IMR-90 (cell line): ENCODE measurements at regions not wholly inside any gene's neighbourhood (a gene's known extent, or its start where the extent isn't known, plus 50 kb on each side); places are given as distances from the start of the nearest gene placed in this dataset.

Source experiments
- ATAC-seq: fragments of 200-7000 bp; cut with Tn5 transposase; 2 replicates; pipeline ENCODE4 v1.9.1; 2020; ENCODE audit warnings: low read depth, mild to moderate bottlenecking, moderate library complexity
- BruUV-seq: library from RNA; stranded (reverse); fragments of 400-500 nt; replicated peaks from 2 replicates; lab custom pipeline; 2021; lab: Mats Ljungman, UMichigan
- CTCF ChIA-PET: fragments of 300-600 bp; formaldehyde crosslinking; extraction: SDS; loops from one replicate; lab custom pipeline; 2021; ENCODE audit warnings: antibody characterized with exemption; lab: Yijun Ruan, JAX
- POLR2A ChIA-PET: fragments of 300-600 bp; sonication (Branson Sonifier 250); formaldehyde crosslinking; loops from one replicate; lab custom pipeline; 2022; ENCODE audit warnings: antibody characterized with exemption; ENCODE audit not compliant: unreplicated experiment; lab: Charles Lee
- DNase-seq: peaks from one replicate; pipeline ENCODE4 v3.0.0; 2013
- H2AFZ ChIP-seq: replicated peaks from 2 replicates; pipeline ENCODE3; 2013; ENCODE audit warnings: low read length, mild to moderate bottlenecking; ENCODE audit not compliant: poor library complexity
- H2AK5ac ChIP-seq: 2 replicates; pipeline ENCODE4 v1.6.1; 2013; ENCODE audit warnings: low read depth, low read length, inconsistent platforms
- H2AK9ac ChIP-seq: replicated peaks from 2 replicates; pipeline ENCODE3; 2013; ENCODE audit warnings: mild to moderate bottlenecking, low read depth, low read length, moderate library complexity; ENCODE audit not compliant: poor library complexity
- H2BK120ac ChIP-seq: 2 replicates; pipeline ENCODE4 v1.6.1; 2013; ENCODE audit warnings: low read depth, low read length, inconsistent platforms
- H2BK15ac ChIP-seq: 3 replicates; pipeline ENCODE4 v1.6.1; 2013; ENCODE audit warnings: low read depth, low read length, inconsistent platforms
- H2BK20ac ChIP-seq: 2 replicates; pipeline ENCODE4 v1.6.1; 2013; ENCODE audit warnings: low read depth, mild to moderate bottlenecking, inconsistent platforms, low read length, moderate library complexity
- H2BK5ac ChIP-seq: 2 replicates; pipeline ENCODE4 v1.6.1; 2013; ENCODE audit warnings: mild to moderate bottlenecking, low read depth, low read length, inconsistent platforms; ENCODE audit not compliant: poor library complexity, severe bottlenecking
- H3K14ac ChIP-seq: replicated peaks from 2 replicates; pipeline ENCODE4 v1.6.1; 2013; ENCODE audit warnings: low read depth, low read length, inconsistent platforms
- H3K18ac ChIP-seq: 2 replicates; pipeline ENCODE4 v1.6.1; 2013; ENCODE audit warnings: low read depth, low read length, control low read depth
- H3K23ac ChIP-seq: 2 replicates; pipeline ENCODE4 v1.6.1; 2013; ENCODE audit warnings: low read depth, low read length, inconsistent platforms
- H3K27ac ChIP-seq: 2 replicates; pipeline ENCODE4 v1.5.1; 2013; ENCODE audit warnings: mild to moderate bottlenecking, control low read depth, low read length; ENCODE audit not compliant: insufficient read depth
- H3K27me3 ChIP-seq: 2 replicates; pipeline ENCODE4 v1.6.1; 2013; ENCODE audit warnings: low read length; ENCODE audit not compliant: control insufficient read depth, insufficient read depth
- H3K36me3 ChIP-seq: 2 replicates; pipeline ENCODE4 v1.6.1; 2013; ENCODE audit warnings: low read length, mixed read lengths; ENCODE audit not compliant: control insufficient read depth, insufficient read depth
- H3K4ac ChIP-seq: 2 replicates; pipeline ENCODE4 v1.6.1; 2013; ENCODE audit warnings: low read depth, low read length, inconsistent platforms
- H3K4me1 ChIP-seq: 2 replicates; pipeline ENCODE4 v1.6.1; 2013; ENCODE audit warnings: low read length, mixed read lengths; ENCODE audit not compliant: control insufficient read depth, insufficient read depth
- H3K4me2 ChIP-seq: 2 replicates; pipeline ENCODE4 v1.6.1; 2013; ENCODE audit warnings: low read depth, mild to moderate bottlenecking, control low read depth, low read length, moderate library complexity
- H3K4me3 ChIP-seq: 2 replicates; pipeline ENCODE4 v1.5.1; 2013; ENCODE audit warnings: low read depth, mild to moderate bottlenecking, control low read depth, low read length, moderate library complexity; ENCODE audit not compliant: insufficient read depth
- H3K56ac ChIP-seq: 2 replicates; pipeline ENCODE4 v1.6.1; 2013; ENCODE audit warnings: low read length, inconsistent platforms; ENCODE audit not compliant: insufficient read depth; ENCODE audit errors: extremely low read depth
- H3K79me1 ChIP-seq, 2 experiments: 2 replicates each; pipeline ENCODE4 v1.6.1; 2013; ENCODE audit warnings: low read length in 2 of 2, inconsistent platforms in 1 of 2, low read depth in 1 of 2
- H3K9ac ChIP-seq: 2 replicates; pipeline ENCODE4 v1.6.1; 2013; ENCODE audit warnings: low read depth, low read length, control low read depth
- H3K9me1 ChIP-seq: 2 replicates; pipeline ENCODE4 v1.6.1; 2013; ENCODE audit warnings: low read length, inconsistent platforms; ENCODE audit not compliant: insufficient read depth
- H3K9me3 ChIP-seq: 2 replicates; pipeline ENCODE4 v1.6.1; 2013; ENCODE audit warnings: low read length; ENCODE audit not compliant: control insufficient read depth, insufficient read depth
- H4K20me1 ChIP-seq: 2 replicates; pipeline ENCODE4 v1.6.1; 2013; ENCODE audit warnings: low read length, inconsistent platforms; ENCODE audit not compliant: insufficient read depth
- H4K5ac ChIP-seq: 2 replicates; pipeline ENCODE4 v1.6.1; 2013; ENCODE audit warnings: mild to moderate bottlenecking, low read depth, low read length, control low read depth
- H4K8ac ChIP-seq, 2 experiments: 2 replicates each; pipeline ENCODE4 v1.6.1; 2013; ENCODE audit warnings: low read depth in 2 of 2, low read length in 2 of 2, control low read depth in 1 of 2, inconsistent platforms in 1 of 2
- H4K91ac ChIP-seq: 2 replicates; pipeline ENCODE4 v1.6.1; 2013; ENCODE audit warnings: low read depth, low read length, inconsistent platforms; ENCODE audit not compliant: insufficient read depth
- BHLHE40 ChIP-seq: fragments of 150-350 bp; IDR thresholded peaks from 2 replicates; pipeline ENCODE4 v1.6.1; 2016; ENCODE audit warnings: mild to moderate bottlenecking, low read depth, low read length
- CEBPB ChIP-seq: IDR thresholded peaks from 2 replicates; pipeline ENCODE4 v1.6.1; 2012; ENCODE audit warnings: low read depth, low read length, improper control_type of control experiment
- CHD1 ChIP-seq: IDR thresholded peaks from 2 replicates; pipeline ENCODE4 v1.6.1; 2012; ENCODE audit warnings: low read depth, low read length, improper control_type of control experiment
- FOS ChIP-seq: fragments of 150-350 bp; IDR thresholded peaks from 2 replicates; pipeline ENCODE4 v1.6.1; 2016; ENCODE audit warnings: low read depth, low read length
- MAFK ChIP-seq: IDR thresholded peaks from 2 replicates; pipeline ENCODE4 v1.6.1; 2012; ENCODE audit warnings: low read depth, low read length, improper control_type of control experiment
- MAZ ChIP-seq: IDR thresholded peaks from 2 replicates; pipeline ENCODE4 v1.6.1; 2012; ENCODE audit warnings: low read depth, mild to moderate bottlenecking, low read length, improper control_type of control experiment, moderate library complexity, borderline replicate concordance
- MXI1 ChIP-seq: IDR thresholded peaks from 2 replicates; pipeline ENCODE4 v1.6.1; 2012; ENCODE audit warnings: low read depth, mild to moderate bottlenecking, low read length, moderate library complexity, borderline replicate concordance
- POLR2A ChIP-seq: IDR thresholded peaks from 2 replicates; pipeline ENCODE4 v1.6.1; 2012; ENCODE audit warnings: mild to moderate bottlenecking, low read depth, low read length
- SMC3 ChIP-seq: fragments of 150-350 bp; IDR thresholded peaks from 2 replicates; pipeline ENCODE4 v1.6.1; 2016; ENCODE audit warnings: low read depth, mild to moderate bottlenecking, antibody characterized with exemption, low read length, moderate library complexity
- WGBS, 2 experiments: methylation state at CpG; one replicate each; pipeline versions ENCODE4 v1.1.5 to v1.1.7; 2013; ENCODE audit warnings: missing lambda C conversion rate in 2 of 2; ENCODE audit not compliant: insufficient read length in 1 of 2; ENCODE audit errors: extremely low coverage in 2 of 2; 5-methylcytosine and 5-hydroxymethylcytosine counted together
- dilution Hi-C: fragments of 300-500 bp; cut with HindIII; formaldehyde crosslinking; loops from one replicate; pipeline ENCODE4 v1.14.3; 2018; ENCODE audit warnings: low sequenced_read_pairs; ENCODE audit not compliant: unreplicated experiment
- in situ Hi-C: fragments of 300-500 bp; cut with MboI; formaldehyde crosslinking; loops from 3 replicates; pipeline ENCODE4 v1.14.3; 2019; ENCODE audit warnings: low sequenced_read_pairs, inconsistent platforms, mixed read lengths
- intact Hi-C: fragments of 100-400 bp; cut with micrococcal nuclease; formaldehyde crosslinking; loops from 2 replicates; pipeline ENCODE4 v1.10.0; 2022
- TF ChIP-seq, protein P1 (sequence below): conservative IDR thresholded peaks from 2 replicates; pipeline ENCODE4 v1.5.1; 2012; ENCODE audit warnings: mild to moderate bottlenecking, low read depth, low read length, improper control_type of control experiment
- TF ChIP-seq, protein P2 (sequence below): fragments of 150-350 bp; IDR thresholded peaks from 2 replicates; pipeline ENCODE4 v1.6.1; 2016; ENCODE audit warnings: low read depth, mild to moderate bottlenecking, low read length, moderate library complexity, borderline replicate concordance

DNA sequence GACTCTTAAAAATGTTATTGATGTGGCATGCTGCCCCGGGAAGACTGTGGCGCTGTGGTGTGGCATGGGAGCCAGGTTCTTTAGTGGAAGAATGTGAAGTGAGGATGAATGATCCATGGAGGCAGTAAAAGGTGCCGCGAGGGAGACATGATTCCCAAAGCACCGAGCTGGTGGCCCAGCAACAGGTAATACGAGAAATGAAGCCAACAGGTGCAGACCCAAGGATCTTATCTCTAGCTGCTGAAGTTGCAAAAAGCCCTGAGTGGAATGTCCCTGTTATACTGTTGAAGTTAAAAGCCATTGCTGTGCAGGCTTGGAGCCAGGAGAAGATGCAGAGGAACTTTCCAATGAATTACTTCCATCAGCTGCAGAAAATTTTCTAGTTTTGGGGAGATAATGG lies 53.5 kb downstream of the OR2B6 start:
- in situ Hi-C loops (no loop called here), intact Hi-C loops (no loop called here), dilution Hi-C loops (no loop called here)
- H2AK9ac ChIP-seq, result no peak overlapping the region
- H2AFZ ChIP-seq, result no peak overlapping the region
- no peaks in the 10 kb centered on the region for H3K9me1 ChIP-seq
- no peak overlapping the region for H3K9ac ChIP-seq
- ATAC-seq (no peak), DNase-seq (no peak)
- H3K56ac ChIP-seq, result no peak overlapping the region
- H3K14ac ChIP-seq, result no peak overlapping the region
- CTCF ChIA-PET, result interaction anchor here (0.6 kb wide), 1 partner anchor 16 kb away, joined by 3 read pairs; no protein-coding TSS in a partner anchor
- no peak overlapping the region for H3K4me3 ChIP-seq
- no peak overlapping the region for H3K4ac ChIP-seq
- H4K5ac ChIP-seq, result no peak overlapping the region
- H4K91ac ChIP-seq, result no peak overlapping the region
- H3K36me3 ChIP-seq, result no peaks in the 10 kb centered on the region
- H2BK15ac ChIP-seq, result no peak overlapping the region
- no peak overlapping the region for H3K4me2 ChIP-seq
- H3K23ac ChIP-seq, result no peak overlapping the region
- H2AK5ac ChIP-seq, result no peak overlapping the region
- H3K9me3 ChIP-seq, result no peaks in the 10 kb centered on the region
- 58% methylated on average over 5 of the region's 6 CpGs; no CpG with 5 or more reads in 1 of the 2 experiments for WGBS, 2 experiments
- H2BK120ac ChIP-seq, result no peak overlapping the region
- H2BK5ac ChIP-seq, result no peak overlapping the region
- TF ChIP-seq CEBPB, result no peak
- TF ChIP-seq, protein P1, sequence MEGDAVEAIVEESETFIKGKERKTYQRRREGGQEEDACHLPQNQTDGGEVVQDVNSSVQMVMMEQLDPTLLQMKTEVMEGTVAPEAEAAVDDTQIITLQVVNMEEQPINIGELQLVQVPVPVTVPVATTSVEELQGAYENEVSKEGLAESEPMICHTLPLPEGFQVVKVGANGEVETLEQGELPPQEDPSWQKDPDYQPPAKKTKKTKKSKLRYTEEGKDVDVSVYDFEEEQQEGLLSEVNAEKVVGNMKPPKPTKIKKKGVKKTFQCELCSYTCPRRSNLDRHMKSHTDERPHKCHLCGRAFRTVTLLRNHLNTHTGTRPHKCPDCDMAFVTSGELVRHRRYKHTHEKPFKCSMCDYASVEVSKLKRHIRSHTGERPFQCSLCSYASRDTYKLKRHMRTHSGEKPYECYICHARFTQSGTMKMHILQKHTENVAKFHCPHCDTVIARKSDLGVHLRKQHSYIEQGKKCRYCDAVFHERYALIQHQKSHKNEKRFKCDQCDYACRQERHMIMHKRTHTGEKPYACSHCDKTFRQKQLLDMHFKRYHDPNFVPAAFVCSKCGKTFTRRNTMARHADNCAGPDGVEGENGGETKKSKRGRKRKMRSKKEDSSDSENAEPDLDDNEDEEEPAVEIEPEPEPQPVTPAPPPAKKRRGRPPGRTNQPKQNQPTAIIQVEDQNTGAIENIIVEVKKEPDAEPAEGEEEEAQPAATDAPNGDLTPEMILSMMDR, result no peak
- TF ChIP-seq MAZ, result no peak
- no peak for TF ChIP-seq FOS
- TF ChIP-seq CHD1, result no peak
- TF ChIP-seq, protein P2, sequence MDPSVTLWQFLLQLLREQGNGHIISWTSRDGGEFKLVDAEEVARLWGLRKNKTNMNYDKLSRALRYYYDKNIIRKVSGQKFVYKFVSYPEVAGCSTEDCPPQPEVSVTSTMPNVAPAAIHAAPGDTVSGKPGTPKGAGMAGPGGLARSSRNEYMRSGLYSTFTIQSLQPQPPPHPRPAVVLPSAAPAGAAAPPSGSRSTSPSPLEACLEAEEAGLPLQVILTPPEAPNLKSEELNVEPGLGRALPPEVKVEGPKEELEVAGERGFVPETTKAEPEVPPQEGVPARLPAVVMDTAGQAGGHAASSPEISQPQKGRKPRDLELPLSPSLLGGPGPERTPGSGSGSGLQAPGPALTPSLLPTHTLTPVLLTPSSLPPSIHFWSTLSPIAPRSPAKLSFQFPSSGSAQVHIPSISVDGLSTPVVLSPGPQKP, result no peak
- no peak for TF ChIP-seq SMC3
- TF ChIP-seq MAFK, result no peak
- no peak for TF ChIP-seq POLR2A
- no peak for TF ChIP-seq MXI1
- no peak for TF ChIP-seq BHLHE40
- H4K20me1 ChIP-seq, result no peaks in the 10 kb centered on the region
- H3K4me1 ChIP-seq, result no peaks in the 10 kb centered on the region
- POLR2A ChIA-PET, result no interaction called here
- H3K79me1 ChIP-seq, result no peaks in the 10 kb centered on the region
- no peak overlapping the region for H2BK20ac ChIP-seq
- no peak overlapping the region for H4K8ac ChIP-seq
- BruUV-seq, result no TSS peak
- no peaks in the 10 kb centered on the region for H3K27me3 ChIP-seq
- no peak overlapping the region for H3K18ac ChIP-seq
- H3K27ac ChIP-seq, result no peak overlapping the region
